OCI-LY3 (cell line): ENCODE measurements at regions not wholly inside any gene's neighbourhood (a gene's known extent, or its start where the extent isn't known, plus 50 kb on each side); places are given as distances from the start of the nearest gene placed in this dataset.
"Not testable (repeated sequence)": the region's sequence is repeated elsewhere in the genome, so short reads cannot be mapped to it uniquely, and the experiment has no call there.

Source experiments
- H2AFZ ChIP-seq: fragments of 200-600, 300-600 bp; shearing (Covaris generic); 2 replicates; pipeline ENCODE4 v1.6.0; 2014; ENCODE audit warnings: antibody characterized with exemption, low read depth, low read length
- H3K27ac ChIP-seq: fragments of 200-600, 300-600 bp; sonication (generic); 2 replicates; pipeline ENCODE4 v1.5.1; 2014; ENCODE audit warnings: mild to moderate bottlenecking, low read length, moderate library complexity, mixed read lengths
- H3K27me3 ChIP-seq: fragments of 200-600, 300-600 bp; sonication (generic); 2 replicates; pipeline ENCODE4 v1.6.1; 2014; ENCODE audit warnings: low read depth, low read length, mixed read lengths
- H3K36me3 ChIP-seq: fragments of 200-600, 300-600 bp; sonication (generic); replicated peaks from 2 replicates; pipeline ENCODE3; 2014; ENCODE audit warnings: low read depth, low read length, mixed read lengths
- H3K4me1 ChIP-seq: fragments of 300-600, 200-600 bp; sonication (generic); 2 replicates; pipeline ENCODE4 v1.6.1; 2014; ENCODE audit warnings: low read length, mixed read lengths
- H3K4me2 ChIP-seq: fragments of 200-600, 300-600 bp; sonication (generic); 2 replicates; pipeline ENCODE4 v1.6.1; 2014; ENCODE audit warnings: low read length, mixed read lengths
- H3K4me3 ChIP-seq: fragments of 300-600, 200-600 bp; sonication (generic); 2 replicates; pipeline ENCODE4 v1.5.1; 2014; ENCODE audit warnings: antibody characterized with exemption, mild to moderate bottlenecking, low read length, moderate library complexity
- H3K79me2 ChIP-seq: fragments of 300-600, 200-600 bp; shearing (Covaris generic); 2 replicates; pipeline ENCODE4 v1.6.1; 2014; ENCODE audit warnings: mild to moderate bottlenecking, low read length, mixed read lengths
- H3K9ac ChIP-seq: fragments of 300-600, 200-600 bp; shearing (Covaris generic); 2 replicates; pipeline ENCODE4 v1.6.0; 2014; ENCODE audit warnings: mild to moderate bottlenecking, low read length, moderate library complexity
- H3K9me3 ChIP-seq: fragments of 200-600, 300-600 bp; shearing (Covaris generic); 2 replicates; pipeline ENCODE4 v1.6.1; 2014; ENCODE audit warnings: low read length, mixed read lengths; ENCODE audit not compliant: insufficient read depth
- H4K20me1 ChIP-seq: fragments of 200-600, 300-600 bp; sonication (generic); 2 replicates; pipeline ENCODE4 v1.6.1; 2016; ENCODE audit warnings: low read length, mixed read lengths; ENCODE audit not compliant: insufficient read depth
- CTCF ChIP-seq: fragments of 200-600, 300-600 bp; sonication (generic); IDR thresholded peaks from 2 replicates; pipeline ENCODE4 v1.5.1; 2014; ENCODE audit warnings: antibody characterized with exemption, low read length, low read depth
- EZH2phosphoT487 ChIP-seq: fragments of 200-600 bp; shearing (Covaris generic); IDR thresholded peaks from 2 replicates; pipeline ENCODE4 v1.6.1; 2018; ENCODE audit warnings: antibody characterized with exemption, mixed run types, low read depth

GRCh38 chr12:127150028-127150427 is 1116.9 kb upstream of the TMEM132C start:
- Histone ChIP-seq H3K27ac (no peak overlapping the region), H3K4me3 (no peak overlapping the region), H2AFZ (peak overlapping the region; percentile 61; the same call in 1 of the 2 replicates), H3K79me2 (no peaks in the 10 kb centered on the region), H3K9ac (no peak overlapping the region), H3K36me3 (no peaks in the 10 kb centered on the region), H4K20me1 (no peaks in the 10 kb centered on the region), H3K9me3 (no peaks in the 10 kb centered on the region), H3K4me1 (peaks cover 13% of the 10 kb centered on the region), H3K27me3 (no peaks in the 10 kb centered on the region), H3K4me2 (peak overlapping the region; percentile 45)
- TF ChIP-seq EZH2phosphoT487: no peak
- no peak for TF ChIP-seq CTCF

- no peak overlapping the region for H3K27ac ChIP-seq
- peaks cover 13% of the 10 kb centered on the region for H3K4me1 ChIP-seq
- no peak overlapping the region for H3K9ac ChIP-seq
- no peaks in the 10 kb centered on the region for H3K79me2 ChIP-seq
- H3K9me3 ChIP-seq: no peaks in the 10 kb centered on the region
- no peaks in the 10 kb centered on the region for H3K27me3 ChIP-seq
- H2AFZ ChIP-seq: 0 out of 2 replicates have a peak overlapping the region, but pooled peaks have one; percentile 61
- peak overlapping the region; percentile 45 for H3K4me2 ChIP-seq
- TF ChIP-seq EZH2phosphoT487: no peak
- no peak for TF ChIP-seq CTCF
- H4K20me1 ChIP-seq: no peaks in the 10 kb centered on the region
- H3K36me3 ChIP-seq: no peaks in the 10 kb centered on the region
- H3K4me3 ChIP-seq: no peak overlapping the region
Observed at GRCh38 chr12:127150479-127150878, 1116.5 kb upstream of the TMEM132C start.

GRCh38 chr12:127150956-127151355 is 1116.0 kb upstream of the TMEM132C start:
- peaks cover 13% of the 10 kb centered on the region for H3K4me1 ChIP-seq
- no peaks in the 10 kb centered on the region for H3K36me3 ChIP-seq
- H3K9me3 ChIP-seq: no peaks in the 10 kb centered on the region
- H3K27ac ChIP-seq: no peak overlapping the region
- H3K4me2 ChIP-seq: no peak overlapping the region
- H2AFZ ChIP-seq: no peak overlapping the region
- H3K9ac ChIP-seq: no peak overlapping the region
- TF ChIP-seq CTCF (no peak), EZH2phosphoT487 (no peak)
- no peaks in the 10 kb centered on the region for H3K79me2 ChIP-seq
- no peak overlapping the region for H3K4me3 ChIP-seq
- no peaks in the 10 kb centered on the region for H3K27me3 ChIP-seq
- no peaks in the 10 kb centered on the region for H4K20me1 ChIP-seq

GRCh38 chr12:127153996-127154395 is 1113.0 kb upstream of the TMEM132C start:
- Histone ChIP-seq H3K27me3 (no peaks in the 10 kb centered on the region), H4K20me1 (no peaks in the 10 kb centered on the region), H3K9me3 (no peaks in the 10 kb centered on the region), H3K79me2 (no peaks in the 10 kb centered on the region), H3K4me2 (no peak overlapping the region), H3K27ac (no peak overlapping the region), H3K36me3 (no peaks in the 10 kb centered on the region), H3K4me1 (peaks cover 13% of the 10 kb centered on the region), H3K4me3 (no peak overlapping the region), H3K9ac (no peak overlapping the region), H2AFZ (no peak overlapping the region)
- TF ChIP-seq EZH2phosphoT487 (no peak), CTCF (no peak)

GRCh38 chr12:127154830-127155229 is 1112.1 kb upstream of the TMEM132C start:
- not testable (repeated sequence) for H3K4me1 ChIP-seq, H3K36me3 ChIP-seq, H3K9ac ChIP-seq, H2AFZ ChIP-seq, H4K20me1 ChIP-seq, H3K79me2 ChIP-seq, H3K4me3 ChIP-seq, H3K9me3 ChIP-seq, H3K27me3 ChIP-seq, H3K4me2 ChIP-seq, H3K27ac ChIP-seq

GRCh38 chr12:127155935-127156619 is 1110.9 kb upstream of the TMEM132C start:
- not testable (repeated sequence) for H2AFZ ChIP-seq, H3K4me2 ChIP-seq, H3K9me3 ChIP-seq, H3K27me3 ChIP-seq, H3K27ac ChIP-seq, H3K79me2 ChIP-seq, H3K9ac ChIP-seq, H3K4me3 ChIP-seq, H4K20me1 ChIP-seq, H3K36me3 ChIP-seq, H3K4me1 ChIP-seq
